SK-N-SH (cell line): ENCODE measurements at regions not wholly inside any gene's neighbourhood (a gene's known extent, or its start where the extent isn't known, plus 50 kb on each side); places are given as distances from the start of the nearest gene placed in this dataset.

ENCODE experiments used
- CTCF ChIA-PET: fragments of 300-600, 350-600 bp; formaldehyde crosslinking; extraction: SDS; loops from one replicate; lab custom pipeline; 2021; lab: Yijun Ruan, JAX
- POLR2A ChIA-PET: fragments of 350-600 bp; sonication (Branson Sonifier 250); formaldehyde crosslinking; extraction: SDS; loops from one replicate; lab custom pipeline; 2020; ENCODE audit warnings: antibody characterized with exemption, inconsistent platforms; lab: Yijun Ruan, JAX
- DNase-seq: peaks from one replicate; pipeline ENCODE4 v3.0.0; 2012
- H2AFZ ChIP-seq: fragments of 200-600 bp; sonication (generic); 2 replicates; pipeline ENCODE4 v1.8.1; 2016; ENCODE audit warnings: antibody characterized with exemption, mild to moderate bottlenecking, low read depth
- H3F3A ChIP-seq: fragments of 200-600 bp; sonication (generic); replicated peaks from 2 replicates; pipeline ENCODE3; 2016; ENCODE audit warnings: antibody characterized with exemption, mild to moderate bottlenecking; ENCODE audit not compliant: insufficient read depth
- H3K27ac ChIP-seq, 2 experiments: fragments of 200-500 bp in 1 of 2; fragments of 200-600 bp in 1 of 2; sonication (Bioruptor generic) in 1 of 2; sonication (generic), shearing (Covaris generic) in 1 of 2; 2 replicates each; pipeline versions ENCODE4 v1.5.1 to v1.6.1; 2014 to 2016; ENCODE audit warnings: low read depth in 2 of 2, inconsistent platforms in 1 of 2, low read length in 1 of 2, mild to moderate bottlenecking in 1 of 2, mixed read lengths in 1 of 2
- H3K27me3 ChIP-seq: fragments of 200-600 bp; sonication (generic), shearing (Covaris generic); 2 replicates; pipeline ENCODE4 v1.6.1; 2016; ENCODE audit warnings: mixed run types; ENCODE audit not compliant: insufficient read depth
- H3K36me3 ChIP-seq, 2 experiments: fragments of 200-500 bp in 1 of 2; fragments of 200-600 bp in 1 of 2; sonication (Bioruptor generic) in 1 of 2; sonication (generic) in 1 of 2; replicated peaks in 1 of 2; 2 replicates each; pipeline versions ENCODE3 to v1.5.1; 2014 to 2016; ENCODE audit warnings: low read length in 1 of 2, mild to moderate bottlenecking in 1 of 2; ENCODE audit not compliant: insufficient read depth in 2 of 2, control insufficient read depth in 1 of 2
- H3K4me1 ChIP-seq, 2 experiments: fragments of 200-500 bp in 1 of 2; fragments of 200-600 bp in 1 of 2; sonication (Bioruptor generic) in 1 of 2; sonication (generic), shearing (Covaris generic) in 1 of 2; 2 replicates each; pipeline versions ENCODE4 v1.5.1 to v1.6.1; 2014 to 2016; ENCODE audit warnings: low read depth in 1 of 2, low read length in 1 of 2, mixed run types in 1 of 2; ENCODE audit not compliant: insufficient read depth in 2 of 2, control insufficient read depth in 1 of 2
- H3K4me2 ChIP-seq: fragments of 200-600 bp; sonication (generic), shearing (Covaris generic); 2 replicates; pipeline ENCODE4 v1.6.1; 2017; ENCODE audit warnings: mixed run types
- H3K4me3 ChIP-seq, 2 experiments: fragments of 200-500 bp in 1 of 2; fragments of 200-600 bp in 1 of 2; sonication (Bioruptor generic) in 1 of 2; sonication (generic), shearing (Covaris generic) in 1 of 2; 2 replicates each; pipeline versions ENCODE4 v1.5.1 to v1.8.1; 2014 to 2016; ENCODE audit warnings: low read depth in 2 of 2, inconsistent platforms in 1 of 2, low read length in 1 of 2, mild to moderate bottlenecking in 1 of 2, mixed read lengths in 1 of 2, moderate library complexity in 1 of 2
- H3K79me2 ChIP-seq: fragments of 200-600 bp; sonication (generic); 2 replicates; pipeline ENCODE4 v1.8.1; 2017; ENCODE audit warnings: mild to moderate bottlenecking; ENCODE audit not compliant: insufficient read depth
- H3K9ac ChIP-seq: fragments of 200-600 bp; sonication (generic); 2 replicates; pipeline ENCODE4 v1.6.1; 2017; ENCODE audit warnings: mixed run types
- H3K9me2 ChIP-seq: fragments of 200-600 bp; sonication (generic); 2 replicates; pipeline ENCODE4 v1.6.1; 2017; ENCODE audit warnings: mixed run types
- H3K9me3 ChIP-seq: fragments of 200-600 bp; sonication (generic); 2 replicates; pipeline ENCODE4 v1.6.1; 2017; ENCODE audit warnings: mixed run types, mild to moderate bottlenecking, moderate library complexity
- H4K20me1 ChIP-seq: fragments of 200-600 bp; sonication (generic); 2 replicates; pipeline ENCODE4 v1.6.1; 2017; ENCODE audit warnings: mild to moderate bottlenecking, mixed run types; ENCODE audit not compliant: insufficient read depth
- CHD2 ChIP-seq: fragments of 150-350 bp; IDR thresholded peaks from 2 replicates; pipeline ENCODE4 v1.6.1; 2018; ENCODE audit warnings: low read length; ENCODE audit not compliant: partially characterized antibody
- ELF1 ChIP-seq: IDR thresholded peaks from 2 replicates; pipeline ENCODE4 v1.4.0; 2012
- EZH2phosphoT487 ChIP-seq: fragments of 200-600 bp; sonication (generic); IDR thresholded peaks from 2 replicates; pipeline ENCODE4 v1.6.1; 2017; ENCODE audit warnings: low read depth, mixed run types, mild to moderate bottlenecking, antibody characterized with exemption, moderate library complexity, borderline replicate concordance
- FOSL2 ChIP-seq: IDR thresholded peaks from 2 replicates; pipeline ENCODE4 v1.4.0; 2012; ENCODE audit warnings: low read depth, mild to moderate bottlenecking, moderate library complexity, borderline replicate concordance
- JUND ChIP-seq: IDR thresholded peaks from 2 replicates; pipeline ENCODE4 v1.4.0; 2012
- MEF2A ChIP-seq: IDR thresholded peaks from 2 replicates; pipeline ENCODE4 v1.4.0; 2012; ENCODE audit warnings: low read depth, borderline replicate concordance
- MXI1 ChIP-seq: IDR thresholded peaks from 2 replicates; pipeline ENCODE4 v1.6.1; 2012; ENCODE audit warnings: mild to moderate bottlenecking, low read depth, low read length, improper control_type of control experiment
- NRF1 ChIP-seq: IDR thresholded peaks from 2 replicates; pipeline ENCODE4 v1.6.1; 2012; ENCODE audit warnings: low read depth, mild to moderate bottlenecking, low read length
- POLR2AphosphoS5 ChIP-seq: IDR thresholded peaks from 2 replicates; pipeline ENCODE4 v1.6.1; 2012; ENCODE audit warnings: low read depth, low read length
- RCOR1 ChIP-seq: fragments of 150-350 bp; IDR thresholded peaks from 2 replicates; pipeline ENCODE4 v1.6.1; 2017; ENCODE audit warnings: antibody characterized with exemption, low read length
- SIN3A ChIP-seq: IDR thresholded peaks from 2 replicates; pipeline ENCODE4 v1.6.1; 2012; ENCODE audit warnings: low read depth, mild to moderate bottlenecking, low read length, moderate library complexity, borderline replicate concordance
- SMC3 ChIP-seq: IDR thresholded peaks from 2 replicates; pipeline ENCODE4 v1.6.1; 2012; ENCODE audit warnings: low read depth, low read length, improper control_type of control experiment
- TAF1 ChIP-seq: IDR thresholded peaks from 2 replicates; pipeline ENCODE4 v1.6.1; 2012; ENCODE audit warnings: low read depth, mild to moderate bottlenecking, low read length, moderate library complexity, borderline replicate concordance
- TCF12 ChIP-seq: IDR thresholded peaks from 2 replicates; pipeline ENCODE4 v1.4.0; 2012
- WGBS: methylation state at CpG from one replicate; pipeline ENCODE4 v1.1.6; 2017; ENCODE audit warnings: low lambda C conversion rate; 5-methylcytosine and 5-hydroxymethylcytosine counted together
- TF ChIP-seq, protein P1 (sequence below): IDR thresholded peaks from 2 replicates; pipeline ENCODE4 v1.6.1; 2012; ENCODE audit warnings: mild to moderate bottlenecking, low read depth, low read length, moderate library complexity
- TF ChIP-seq, protein P2 (sequence below): IDR thresholded peaks from 2 replicates; pipeline ENCODE4 v1.4.0; 2012; ENCODE audit warnings: low read depth, borderline replicate concordance
- TF ChIP-seq, protein P3 (sequence below): IDR thresholded peaks from 2 replicates; pipeline ENCODE4 v1.4.0; 2012; ENCODE audit warnings: low read depth
- TF ChIP-seq, protein P4 (sequence below): fragments of 150-350 bp; IDR thresholded peaks from 2 replicates; pipeline ENCODE4 v1.6.1; 2016; ENCODE audit warnings: mild to moderate bottlenecking, low read depth, low read length

DNA sequence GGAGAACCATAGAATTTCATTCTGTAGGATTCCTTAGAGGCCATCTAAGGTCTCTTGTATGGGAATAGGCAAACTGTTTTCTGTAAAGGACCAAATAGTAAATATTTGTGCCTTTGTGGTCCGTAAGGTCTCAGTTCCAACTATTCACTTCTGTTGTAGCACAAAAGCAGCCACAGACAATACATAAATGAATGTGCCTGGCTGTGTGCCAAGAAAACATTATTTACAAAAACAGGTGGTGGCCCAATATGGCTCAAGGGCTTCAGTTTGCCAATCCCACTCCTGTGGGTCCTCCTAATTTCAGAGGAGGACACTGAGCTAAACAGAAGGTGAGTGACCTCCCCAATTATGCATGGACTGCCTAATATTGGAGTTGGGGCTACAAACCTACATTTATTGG lies 67.6 kb upstream of the EDEM3 start:
- Histone ChIP-seq H4K20me1 (no peaks in the 10 kb centered on the region), H2AFZ (no peak overlapping the region), H3K9ac (no peak overlapping the region), H3K79me2 (no peaks in the 10 kb centered on the region), H3K9me2 (no peaks in the 10 kb centered on the region), H3F3A (no peaks in the 10 kb centered on the region), H3K27me3 (no peaks in the 10 kb centered on the region), H3K9me3 (no peaks in the 10 kb centered on the region), H3K4me1 (peaks cover under 1 to 2% of the 10 kb centered on the region in 2 experiments; a peak in 1 of 4 replicates), H3K27ac (no peak overlapping the region), H3K4me2 (no peak overlapping the region), H3K36me3 (peaks cover 18 to 47% of the 10 kb centered on the region in 2 experiments), H3K4me3 (no peak overlapping the region)
- WGBS: 100% methylated on average over 1 of the region's 1 CpG
- TF ChIP-seq, protein P1, sequence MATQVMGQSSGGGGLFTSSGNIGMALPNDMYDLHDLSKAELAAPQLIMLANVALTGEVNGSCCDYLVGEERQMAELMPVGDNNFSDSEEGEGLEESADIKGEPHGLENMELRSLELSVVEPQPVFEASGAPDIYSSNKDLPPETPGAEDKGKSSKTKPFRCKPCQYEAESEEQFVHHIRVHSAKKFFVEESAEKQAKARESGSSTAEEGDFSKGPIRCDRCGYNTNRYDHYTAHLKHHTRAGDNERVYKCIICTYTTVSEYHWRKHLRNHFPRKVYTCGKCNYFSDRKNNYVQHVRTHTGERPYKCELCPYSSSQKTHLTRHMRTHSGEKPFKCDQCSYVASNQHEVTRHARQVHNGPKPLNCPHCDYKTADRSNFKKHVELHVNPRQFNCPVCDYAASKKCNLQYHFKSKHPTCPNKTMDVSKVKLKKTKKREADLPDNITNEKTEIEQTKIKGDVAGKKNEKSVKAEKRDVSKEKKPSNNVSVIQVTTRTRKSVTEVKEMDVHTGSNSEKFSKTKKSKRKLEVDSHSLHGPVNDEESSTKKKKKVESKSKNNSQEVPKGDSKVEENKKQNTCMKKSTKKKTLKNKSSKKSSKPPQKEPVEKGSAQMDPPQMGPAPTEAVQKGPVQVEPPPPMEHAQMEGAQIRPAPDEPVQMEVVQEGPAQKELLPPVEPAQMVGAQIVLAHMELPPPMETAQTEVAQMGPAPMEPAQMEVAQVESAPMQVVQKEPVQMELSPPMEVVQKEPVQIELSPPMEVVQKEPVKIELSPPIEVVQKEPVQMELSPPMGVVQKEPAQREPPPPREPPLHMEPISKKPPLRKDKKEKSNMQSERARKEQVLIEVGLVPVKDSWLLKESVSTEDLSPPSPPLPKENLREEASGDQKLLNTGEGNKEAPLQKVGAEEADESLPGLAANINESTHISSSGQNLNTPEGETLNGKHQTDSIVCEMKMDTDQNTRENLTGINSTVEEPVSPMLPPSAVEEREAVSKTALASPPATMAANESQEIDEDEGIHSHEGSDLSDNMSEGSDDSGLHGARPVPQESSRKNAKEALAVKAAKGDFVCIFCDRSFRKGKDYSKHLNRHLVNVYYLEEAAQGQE: no peak
- no peak for TF ChIP-seq NRF1
- no peak for TF ChIP-seq ELF1
- TF ChIP-seq FOSL2: no peak
- no peak for TF ChIP-seq RCOR1
- no peak for TF ChIP-seq MXI1
- TF ChIP-seq SMC3: no peak
- TF ChIP-seq, protein P2, sequence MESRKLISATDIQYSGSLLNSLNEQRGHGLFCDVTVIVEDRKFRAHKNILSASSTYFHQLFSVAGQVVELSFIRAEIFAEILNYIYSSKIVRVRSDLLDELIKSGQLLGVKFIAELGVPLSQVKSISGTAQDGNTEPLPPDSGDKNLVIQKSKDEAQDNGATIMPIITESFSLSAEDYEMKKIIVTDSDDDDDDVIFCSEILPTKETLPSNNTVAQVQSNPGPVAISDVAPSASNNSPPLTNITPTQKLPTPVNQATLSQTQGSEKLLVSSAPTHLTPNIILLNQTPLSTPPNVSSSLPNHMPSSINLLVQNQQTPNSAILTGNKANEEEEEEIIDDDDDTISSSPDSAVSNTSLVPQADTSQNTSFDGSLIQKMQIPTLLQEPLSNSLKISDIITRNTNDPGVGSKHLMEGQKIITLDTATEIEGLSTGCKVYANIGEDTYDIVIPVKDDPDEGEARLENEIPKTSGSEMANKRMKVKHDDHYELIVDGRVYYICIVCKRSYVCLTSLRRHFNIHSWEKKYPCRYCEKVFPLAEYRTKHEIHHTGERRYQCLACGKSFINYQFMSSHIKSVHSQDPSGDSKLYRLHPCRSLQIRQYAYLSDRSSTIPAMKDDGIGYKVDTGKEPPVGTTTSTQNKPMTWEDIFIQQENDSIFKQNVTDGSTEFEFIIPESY: no peak
- no peak for TF ChIP-seq CHD2
- TF ChIP-seq EZH2phosphoT487: no peak
- no peak for TF ChIP-seq JUND
- TF ChIP-seq, protein P3, sequence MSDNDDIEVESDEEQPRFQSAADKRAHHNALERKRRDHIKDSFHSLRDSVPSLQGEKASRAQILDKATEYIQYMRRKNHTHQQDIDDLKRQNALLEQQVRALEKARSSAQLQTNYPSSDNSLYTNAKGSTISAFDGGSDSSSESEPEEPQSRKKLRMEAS: no peak
- no peak for TF ChIP-seq TCF12
- no peak for TF ChIP-seq MEF2A
- no peak for TF ChIP-seq TAF1
- TF ChIP-seq, protein P4, sequence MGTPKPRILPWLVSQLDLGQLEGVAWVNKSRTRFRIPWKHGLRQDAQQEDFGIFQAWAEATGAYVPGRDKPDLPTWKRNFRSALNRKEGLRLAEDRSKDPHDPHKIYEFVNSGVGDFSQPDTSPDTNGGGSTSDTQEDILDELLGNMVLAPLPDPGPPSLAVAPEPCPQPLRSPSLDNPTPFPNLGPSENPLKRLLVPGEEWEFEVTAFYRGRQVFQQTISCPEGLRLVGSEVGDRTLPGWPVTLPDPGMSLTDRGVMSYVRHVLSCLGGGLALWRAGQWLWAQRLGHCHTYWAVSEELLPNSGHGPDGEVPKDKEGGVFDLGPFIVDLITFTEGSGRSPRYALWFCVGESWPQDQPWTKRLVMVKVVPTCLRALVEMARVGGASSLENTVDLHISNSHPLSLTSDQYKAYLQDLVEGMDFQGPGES: no peak
- TF ChIP-seq POLR2AphosphoS5: no peak
- no peak for TF ChIP-seq SIN3A
- no peak for DNase-seq
- ChIA-PET CTCF (interaction anchor here (0.9 to 1.5 kb wide), 2 partner anchors 15 to 348 kb away, joined by 4 to 5 read pairs; no protein-coding TSS in a partner anchor), POLR2A (no interaction called here)
